K562 (cell line): ENCODE measurements at regions not wholly inside any gene's neighbourhood (a gene's known extent, or its start where the extent isn't known, plus 50 kb on each side); places are given as distances from the start of the nearest gene placed in this dataset.

Experiments
- CTCF ChIP-seq, 3 experiments: IDR thresholded peaks in 2 of 3; conservative IDR thresholded peaks in 1 of 3; 2 replicates each; pipeline ENCODE4 v1.5.1; 2011 to 2012; ENCODE audit warnings: low read length in 3 of 3, mild to moderate bottlenecking in 3 of 3, control low read depth in 2 of 3, improper control_type of control experiment in 1 of 3, inconsistent platforms in 1 of 3, low read depth in 1 of 3, mixed read lengths in 1 of 3, moderate library complexity in 1 of 3; ENCODE audit not compliant: insufficient read depth in 2 of 3
- E2F4 ChIP-seq: sonication (generic); formaldehyde crosslinking; IDR thresholded peaks from 2 replicates; pipeline ENCODE4 v1.8.0; 2022; ENCODE audit warnings: mild to moderate bottlenecking, low read depth, missing genetic modification reagents
- JUND ChIP-seq, 2 experiments: IDR thresholded peaks; 2 replicates in 1 of 2; 3 replicates in 1 of 2; pipeline ENCODE4 v1.6.1; 2011; ENCODE audit warnings: borderline replicate concordance in 2 of 2, low read depth in 2 of 2, low read length in 2 of 2, improper control_type of control experiment in 1 of 2, missing biosample characterization in 1 of 2, missing genetic modification characterization in 1 of 2, missing genetic modification reagents in 1 of 2
- MYBL2 ChIP-seq, 2 experiments: fragments of 450-650 bp in 1 of 2; sonication (generic) in 1 of 2; formaldehyde crosslinking in 1 of 2; IDR thresholded peaks; 2 replicates each; pipeline versions ENCODE4 v1.6.1 to v1.8.1; 2017 to 2022; ENCODE audit warnings: borderline replicate concordance in 1 of 2, inconsistent platforms in 1 of 2, low read depth in 1 of 2, mild to moderate bottlenecking in 1 of 2, missing genetic modification reagents in 1 of 2, moderate library complexity in 1 of 2
- RBBP5 ChIP-seq: fragments of 200-600 bp; sonication (generic); IDR thresholded peaks from 2 replicates; pipeline ENCODE4 v1.6.1; 2012; ENCODE audit warnings: borderline replicate concordance, mild to moderate bottlenecking, low read length, control low read depth, inconsistent platforms; ENCODE audit not compliant: insufficient read depth, poor library complexity, severe bottlenecking
- ZNF384 ChIP-seq: IDR thresholded peaks from 2 replicates; pipeline ENCODE4 v1.6.1; 2012; ENCODE audit warnings: low read depth, low read length, improper control_type of control experiment
- TF ChIP-seq, protein P1 (sequence below): fragments of 150-350 bp; IDR thresholded peaks from 2 replicates; pipeline ENCODE4 v1.6.1; 2014; ENCODE audit warnings: low read depth, mild to moderate bottlenecking, low read length, borderline replicate concordance

DNA sequence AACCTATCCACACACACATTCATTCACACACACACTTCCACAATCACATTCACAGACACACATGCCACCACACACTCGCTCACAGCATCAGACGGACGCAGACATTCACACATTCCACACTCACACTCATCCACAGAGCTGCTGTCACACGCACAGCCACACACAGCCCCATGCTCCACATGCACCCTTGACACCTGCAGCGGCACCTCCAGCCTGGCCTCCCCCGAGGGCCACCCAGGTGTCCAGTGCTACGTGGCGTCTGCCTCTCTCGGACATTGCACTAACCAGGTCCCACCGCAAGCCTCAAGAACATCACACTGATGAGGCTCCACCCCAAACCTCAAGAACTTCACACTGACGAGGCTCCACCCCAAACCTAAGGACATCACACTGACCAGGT is 155.2 kb downstream of the RBFOX3 start:
- TF ChIP-seq CTCF (IDR thresholded peaks at IDR 0.05 in 2 of 3, conservative IDR thresholded peaks at IDR 0.05 in 1 of 3; ENCODE audit: insufficient read depth in 2 of 3, low read depth in 1 of 3, low read length in 3 of 3) (no peak), RBBP5 (no peak), E2F4 (CRISPR knock-in tag) (no peak), JUND (IDR thresholded peaks at IDR 0.05; ENCODE audit: borderline replicate concordance, low read depth, low read length) (no peak), JUND (tag; IDR thresholded peaks at IDR 0.05; ENCODE audit: borderline replicate concordance, low read depth, low read length) (no peak), MYBL2 (IDR thresholded peaks at IDR 0.05; ENCODE audit: low read depth) (no peak), MYBL2 (CRISPR knock-in tag; IDR thresholded peaks at IDR 0.05; ENCODE audit: borderline replicate concordance) (no peak), ZNF384 (no peak)
- TF ChIP-seq, protein P1, sequence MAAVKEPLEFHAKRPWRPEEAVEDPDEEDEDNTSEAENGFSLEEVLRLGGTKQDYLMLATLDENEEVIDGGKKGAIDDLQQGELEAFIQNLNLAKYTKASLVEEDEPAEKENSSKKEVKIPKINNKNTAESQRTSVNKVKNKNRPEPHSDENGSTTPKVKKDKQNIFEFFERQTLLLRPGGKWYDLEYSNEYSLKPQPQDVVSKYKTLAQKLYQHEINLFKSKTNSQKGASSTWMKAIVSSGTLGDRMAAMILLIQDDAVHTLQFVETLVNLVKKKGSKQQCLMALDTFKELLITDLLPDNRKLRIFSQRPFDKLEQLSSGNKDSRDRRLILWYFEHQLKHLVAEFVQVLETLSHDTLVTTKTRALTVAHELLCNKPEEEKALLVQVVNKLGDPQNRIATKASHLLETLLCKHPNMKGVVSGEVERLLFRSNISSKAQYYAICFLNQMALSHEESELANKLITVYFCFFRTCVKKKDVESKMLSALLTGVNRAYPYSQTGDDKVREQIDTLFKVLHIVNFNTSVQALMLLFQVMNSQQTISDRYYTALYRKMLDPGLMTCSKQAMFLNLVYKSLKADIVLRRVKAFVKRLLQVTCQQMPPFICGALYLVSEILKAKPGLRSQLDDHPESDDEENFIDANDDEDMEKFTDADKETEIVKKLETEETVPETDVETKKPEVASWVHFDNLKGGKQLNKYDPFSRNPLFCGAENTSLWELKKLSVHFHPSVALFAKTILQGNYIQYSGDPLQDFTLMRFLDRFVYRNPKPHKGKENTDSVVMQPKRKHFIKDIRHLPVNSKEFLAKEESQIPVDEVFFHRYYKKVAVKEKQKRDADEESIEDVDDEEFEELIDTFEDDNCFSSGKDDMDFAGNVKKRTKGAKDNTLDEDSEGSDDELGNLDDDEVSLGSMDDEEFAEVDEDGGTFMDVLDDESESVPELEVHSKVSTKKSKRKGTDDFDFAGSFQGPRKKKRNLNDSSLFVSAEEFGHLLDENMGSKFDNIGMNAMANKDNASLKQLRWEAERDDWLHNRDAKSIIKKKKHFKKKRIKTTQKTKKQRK = no peak
